Thyroid gland (tissue), 4 donors: ENCODE measurements at regions not wholly inside any gene's neighbourhood (a gene's known extent, or its start where the extent isn't known, plus 50 kb on each side); places are given as distances from the start of the nearest gene placed in this dataset.

ENCODE experiments used
- CTCF ChIP-seq, 6 experiments: fragments of 200-600 bp in 3 of 6; fragments of 450-650 bp in 3 of 6; sonication (generic) in 3 of 6; IDR thresholded peaks; one replicate each; pipeline ENCODE4 v1.5.1; 2016 to 2019; ENCODE audit warnings: antibody characterized with exemption in 6 of 6, mild to moderate bottlenecking in 2 of 6, inconsistent platforms in 1 of 6, moderate library complexity in 1 of 6
- POLR2A ChIP-seq, 2 donors: fragments of 450-650 bp; IDR thresholded peaks; one replicate each; pipeline ENCODE4 v1.6.1; 2017; ENCODE audit warnings: antibody characterized with exemption in 2 of 2, mild to moderate bottlenecking in 2 of 2, moderate library complexity in 1 of 2

GRCh38 chr2:242038166-242038927 lies 168.8 kb downstream of the RTP5 start:
- TF ChIP-seq CTCF (IDR thresholded peaks at IDR 0.05) (no peak), POLR2A (IDR thresholded peaks at IDR 0.05) (no peak)
